ENCODE measurements at regions not wholly inside any gene's neighbourhood (a gene's known extent, or its start where the extent isn't known, plus 50 kb on each side); places are given as distances from the start of the nearest gene placed in this dataset.

GRCh38 chr7:16233517-16233916 lies 187.8 kb downstream of the CRPPA start:
- no peak for TF ChIP-seq CTCF (IDR thresholded peaks at IDR 0.05)
- H3K9me3 ChIP-seq, result peaks cover 0 to 21% (median 6%) of the 10 kb centered on the region in 3 donors
- no peak overlapping the region for H3K4me3 ChIP-seq

GRCh38 chr7:16232273-16232672 lies 189.1 kb downstream of the CRPPA start:
- TF ChIP-seq CTCF (IDR thresholded peaks at IDR 0.05), result no peak
- Histone ChIP-seq H3K27ac (no peak overlapping the region), H3K4me3 (no peak overlapping the region), H3K27me3 (no peaks in the 10 kb centered on the region), H3K9me3 (peaks cover 0 to 21% (median 6%) of the 10 kb centered on the region in 3 donors), H3K36me3 (peaks cover 0 to 9% (median 0%) of the 10 kb centered on the region in 3 donors), H3K4me1 (no peaks in the 10 kb centered on the region)
- no peak for DNase-seq
- intact Hi-C loops (cut with DNase I; ENCODE audit: low total_unique reads), result no loop called here

More at GRCh38 chr7:16233517-16233916, 187.8 kb downstream of the CRPPA start:
- intact Hi-C loops (cut with DNase I; ENCODE audit: low total_unique reads), result no loop called here
- no peak overlapping the region for H3K27ac ChIP-seq
- no peaks in the 10 kb centered on the region for H3K27me3 ChIP-seq
- H3K36me3 ChIP-seq, result peaks cover 0 to 9% (median 0%) of the 10 kb centered on the region in 3 donors
- H3K4me1 ChIP-seq, result no peaks in the 10 kb centered on the region
- DNase-seq, result no peak

- no peaks in the 10 kb centered on the region for H3K9me3 ChIP-seq
- no peak overlapping the region for H3K27ac ChIP-seq
- no peak for TF ChIP-seq CTCF (IDR thresholded peaks at IDR 0.05)
- intact Hi-C loops (cut with DNase I; ENCODE audit: low total_unique reads), result no loop called here
- H3K4me1 ChIP-seq, result no peaks in the 10 kb centered on the region
- DNase-seq, result no peak
- no peaks in the 10 kb centered on the region for H3K27me3 ChIP-seq
- H3K36me3 ChIP-seq, result no peaks in the 10 kb centered on the region
- H3K4me3 ChIP-seq, result no peak overlapping the region
These were observed 197.2 kb downstream of the CRPPA start for GRCh38 chr7:16223963-16224707.

- intact Hi-C loops (cut with DNase I; ENCODE audit: low total_unique reads), result no loop called here
These were observed 208.7 kb downstream of the CRPPA start for GRCh38 chr7:16212610-16213009.

GRCh38 chr7:16212032-16212431 lies 209.3 kb downstream of the CRPPA start:
- intact Hi-C loops (cut with DNase I; ENCODE audit: low total_unique reads), result no loop called here
- no peaks in the 10 kb centered on the region for H3K4me1 ChIP-seq
- TF ChIP-seq CTCF (IDR thresholded peaks at IDR 0.05), result no peak
- H3K9me3 ChIP-seq, result no peaks in the 10 kb centered on the region
- no peak overlapping the region for H3K4me3 ChIP-seq
- no peak overlapping the region for H3K27ac ChIP-seq
- no peaks in the 10 kb centered on the region for H3K27me3 ChIP-seq
- H3K36me3 ChIP-seq, result no peaks in the 10 kb centered on the region
- no peak for DNase-seq

More at GRCh38 chr7:16212610-16213009, 208.7 kb downstream of the CRPPA start:
- Histone ChIP-seq H3K4me1 (no peaks in the 10 kb centered on the region), H3K27me3 (no peaks in the 10 kb centered on the region), H3K9me3 (no peaks in the 10 kb centered on the region), H3K27ac (no peak overlapping the region), H3K36me3 (no peaks in the 10 kb centered on the region), H3K4me3 (no peak overlapping the region)
- no peak for DNase-seq
- no peak for TF ChIP-seq CTCF (IDR thresholded peaks at IDR 0.05)

Measured in tibial artery (tissue), 4 donors.